A549 (cell line): ENCODE measurements at regions not wholly inside any gene's neighbourhood (a gene's known extent, or its start where the extent isn't known, plus 50 kb on each side); places are given as distances from the start of the nearest gene placed in this dataset.

Experiments used
- ATAC-seq, 2 experiments: fragments of 200-7000 bp in 1 of 2; fragments of >200 bp in 1 of 2; cut with Nextera tagmentation in 1 of 2; cut with Tn5 transposase in 1 of 2; 3 replicates each; pipeline versions ENCODE4 v1.8.0 to v1.9.1; 2018 to 2020; ENCODE audit warnings: mild to moderate bottlenecking in 1 of 2, moderate library complexity in 1 of 2
- CTCF ChIA-PET: fragments of 300-600 bp; sonication (Branson Sonifier 250); formaldehyde crosslinking; extraction: SDS; loops from one replicate; lab custom pipeline; 2021; ENCODE audit warnings: antibody characterized with exemption, inconsistent platforms; lab: Yijun Ruan, JAX
- POLR2A ChIA-PET: fragments of 350-600 bp; formaldehyde crosslinking; extraction: SDS; loops from one replicate; lab custom pipeline; 2021; ENCODE audit warnings: antibody characterized with exemption, inconsistent platforms; lab: Yijun Ruan, JAX
- DNase-seq, 2 experiments: peaks; one replicate each; pipeline versions ENCODE4 v3.0.0 to v3.0.0-alpha.2; 2011 to 2016; ENCODE audit warnings: low read depth in 1 of 2, low spot score in 1 of 2
- FAIRE-seq: peaks from 2 replicates; lab custom pipeline; 2011; peaks lifted over from hg19 to GRCh38; lab: Jason Lieb, UNC
- H3K27ac ChIP-seq, 2 experiments: fragments of >200 bp; sonication (Bioruptor Twin); formaldehyde crosslinking; 3 replicates each; pipeline ENCODE4 v1.5.1; 2016 to 2017
- H3K4me1 ChIP-seq: fragments of >200 bp; sonication (Bioruptor Twin); formaldehyde crosslinking; 3 replicates; pipeline ENCODE4 v1.6.1; 2016
- H3K4me2 ChIP-seq: fragments of >200 bp; sonication (Bioruptor Twin); formaldehyde crosslinking; 3 replicates; pipeline ENCODE4 v1.6.1; 2016
- H3K4me3 ChIP-seq: fragments of >200 bp; sonication (Bioruptor Twin); formaldehyde crosslinking; 3 replicates; pipeline ENCODE4 v1.5.1; 2016
- H3K9me3 ChIP-seq: fragments of >200 bp; sonication (Bioruptor Twin); formaldehyde crosslinking; 3 replicates; pipeline ENCODE4 v1.6.1; 2016
- BCL3 ChIP-seq: fragments of >200 bp; sonication (Bioruptor Twin); formaldehyde crosslinking; IDR thresholded peaks from 3 replicates; pipeline ENCODE4 v1.6.1; 2016
- CHD4 ChIP-seq: fragments of 200-600 bp; sonication (generic); IDR thresholded peaks from 2 replicates; pipeline ENCODE4 v1.6.1; 2016; ENCODE audit warnings: antibody characterized with exemption, mild to moderate bottlenecking, borderline replicate concordance
- ESRRA ChIP-seq: fragments of 150-350 bp; IDR thresholded peaks from 2 replicates; pipeline ENCODE4 v1.6.1; 2014; ENCODE audit warnings: mild to moderate bottlenecking, low read length, borderline replicate concordance
- FOSL2 ChIP-seq, 2 experiments: fragments of 450-650 bp in 1 of 2; fragments of >200 bp in 1 of 2; sonication (Bioruptor Twin) in 1 of 2; formaldehyde crosslinking; IDR thresholded peaks; 2 replicates each; pipeline versions ENCODE4 v1.5.0 to v1.6.1; 2016 to 2020; ENCODE audit warnings: mild to moderate bottlenecking in 1 of 2, moderate library complexity in 1 of 2
- HOXB13 ChIP-seq: fragments of 250-450 bp; sonication (Bioruptor Pico); IDR thresholded peaks from 2 replicates; pipeline ENCODE4 v1.5.0; 2020; ENCODE audit warnings: low read depth, mild to moderate bottlenecking, moderate library complexity
- MYC ChIP-seq: IDR thresholded peaks from 2 replicates; pipeline ENCODE4 v1.6.1; 2012; ENCODE audit warnings: mild to moderate bottlenecking, inconsistent platforms, low read length, improper control_type of control experiment, borderline replicate concordance
- NR3C1 ChIP-seq: fragments of >200 bp; sonication (Bioruptor Twin); formaldehyde crosslinking; IDR thresholded peaks from 3 replicates; pipeline ENCODE4 v1.6.1; 2017
- PHF8 ChIP-seq: fragments of 200-600 bp; sonication (generic); IDR thresholded peaks from 2 replicates; pipeline ENCODE4 v1.6.1; 2016; ENCODE audit warnings: low read depth, mild to moderate bottlenecking, antibody characterized with exemption, moderate library complexity, borderline replicate concordance
- RAD21 ChIP-seq, 2 experiments: fragments of >200 bp in 1 of 2; sonication (Bioruptor Twin) in 1 of 2; formaldehyde crosslinking in 1 of 2; IDR thresholded peaks in 1 of 2; conservative IDR thresholded peaks in 1 of 2; 2 replicates in 1 of 2; 3 replicates in 1 of 2; pipeline ENCODE4 v1.6.1; 2012 to 2018; ENCODE audit warnings: inconsistent platforms in 1 of 2
- RFX5 ChIP-seq: fragments of 450-650 bp; IDR thresholded peaks from 2 replicates; pipeline ENCODE4 v1.7.1; 2014; ENCODE audit warnings: antibody characterized with exemption, mild to moderate bottlenecking, moderate library complexity
- RNF2 ChIP-seq: fragments of 200-600 bp; sonication (generic); IDR thresholded peaks from 2 replicates; pipeline ENCODE4 v1.6.1; 2016; ENCODE audit warnings: low read depth, mild to moderate bottlenecking, antibody characterized with exemption, moderate library complexity, borderline replicate concordance
- ZFP36 ChIP-seq: fragments of 450-650 bp; IDR thresholded peaks from 2 replicates; pipeline ENCODE4 v1.6.1; 2014; ENCODE audit warnings: borderline replicate concordance; ENCODE audit not compliant: partially characterized antibody
- ZNF302 ChIP-seq: fragments of 250-450 bp; sonication (Bioruptor Pico); IDR thresholded peaks from 2 replicates; pipeline ENCODE4 v1.9.0; 2021; ENCODE audit warnings: inconsistent platforms, mild to moderate bottlenecking, moderate library complexity
- WGBS: methylation state at CpG from one replicate; pipeline ENCODE4 v1.1.6; 2017; ENCODE audit errors: missing lambda C conversion rate; 5-methylcytosine and 5-hydroxymethylcytosine counted together
- TF ChIP-seq, protein P1 (sequence below): fragments of 250-450 bp; sonication (Bioruptor Pico); IDR thresholded peaks from 2 replicates; pipeline ENCODE4 v1.5.0; 2020; ENCODE audit warnings: low read depth, mild to moderate bottlenecking, moderate library complexity
- TF ChIP-seq, protein P2 (sequence below): fragments of 450-650 bp; IDR thresholded peaks from 2 replicates; pipeline ENCODE4 v1.6.1; 2014; ENCODE audit warnings: antibody characterized with exemption
- TF ChIP-seq, protein P3 (sequence below): fragments of 200-600 bp; sonication (generic); IDR thresholded peaks from 2 replicates; pipeline ENCODE4 v1.6.1; 2016; ENCODE audit warnings: antibody characterized with exemption, mild to moderate bottlenecking, moderate library complexity

GRCh38 chr7:49112222-49112621 is 187.9 kb downstream of the CDC14C start:
- TF ChIP-seq PHF8 (no peak), RAD21 (conservative IDR thresholded peaks at IDR 0.05 in 1 of 2, IDR thresholded peaks at IDR 0.05 in 1 of 2) (no peak)
- TF ChIP-seq, protein P1, sequence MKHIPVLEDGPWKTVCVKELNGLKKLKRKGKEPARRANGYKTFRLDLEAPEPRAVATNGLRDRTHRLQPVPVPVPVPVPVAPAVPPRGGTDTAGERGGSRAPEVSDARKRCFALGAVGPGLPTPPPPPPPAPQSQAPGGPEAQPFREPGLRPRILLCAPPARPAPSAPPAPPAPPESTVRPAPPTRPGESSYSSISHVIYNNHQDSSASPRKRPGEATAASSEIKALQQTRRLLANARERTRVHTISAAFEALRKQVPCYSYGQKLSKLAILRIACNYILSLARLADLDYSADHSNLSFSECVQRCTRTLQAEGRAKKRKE (CRISPR knock-in tag), result no peak
- WGBS, result 4% methylated on average over 3 of the region's 3 CpGs
- H3K4me1 ChIP-seq, result no peaks in the 10 kb centered on the region
- H3K9me3 ChIP-seq, result no peaks in the 10 kb centered on the region
- FAIRE-seq (no peak), ATAC-seq (no peak), DNase-seq (no peak)
- H3K27ac ChIP-seq, result no peak overlapping the region
- H3K4me2 ChIP-seq, result no peak overlapping the region
- no peak overlapping the region for H3K4me3 ChIP-seq
- CTCF ChIA-PET, result no interaction called here
- POLR2A ChIA-PET, result no interaction called here

GRCh38 chr7:49112647-49113046 is 188.3 kb downstream of the CDC14C start:
- Histone ChIP-seq H3K4me2 (no peak overlapping the region), H3K4me1 (no peaks in the 10 kb centered on the region), H3K9me3 (no peaks in the 10 kb centered on the region), H3K27ac (no peak overlapping the region), H3K4me3 (no peak overlapping the region)
- no peak for DNase-seq
- ATAC-seq, result no peak
- ChIA-PET CTCF (no interaction called here), POLR2A (no interaction called here)
- no peak for FAIRE-seq
- TF ChIP-seq HOXB13 (CRISPR knock-in tag) (no peak), CHD4 (no peak), PHF8 (no peak), RFX5 (no peak), ESRRA (no peak), ZFP36 (no peak), RAD21 (conservative IDR thresholded peaks at IDR 0.05 in 1 of 2, IDR thresholded peaks at IDR 0.05 in 1 of 2) (no peak), MYC (no peak), FOSL2 (IDR thresholded peaks at IDR 0.05) (no peak), FOSL2 (CRISPR knock-in tag; IDR thresholded peaks at IDR 0.05) (no peak), NR3C1 (no peak), ZNF302 (CRISPR knock-in tag) (no peak), BCL3 (no peak), RNF2 (no peak)
- TF ChIP-seq, protein P2, sequence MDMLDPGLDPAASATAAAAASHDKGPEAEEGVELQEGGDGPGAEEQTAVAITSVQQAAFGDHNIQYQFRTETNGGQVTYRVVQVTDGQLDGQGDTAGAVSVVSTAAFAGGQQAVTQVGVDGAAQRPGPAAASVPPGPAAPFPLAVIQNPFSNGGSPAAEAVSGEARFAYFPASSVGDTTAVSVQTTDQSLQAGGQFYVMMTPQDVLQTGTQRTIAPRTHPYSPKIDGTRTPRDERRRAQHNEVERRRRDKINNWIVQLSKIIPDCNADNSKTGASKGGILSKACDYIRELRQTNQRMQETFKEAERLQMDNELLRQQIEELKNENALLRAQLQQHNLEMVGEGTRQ, result no peak
- TF ChIP-seq, protein P3, sequence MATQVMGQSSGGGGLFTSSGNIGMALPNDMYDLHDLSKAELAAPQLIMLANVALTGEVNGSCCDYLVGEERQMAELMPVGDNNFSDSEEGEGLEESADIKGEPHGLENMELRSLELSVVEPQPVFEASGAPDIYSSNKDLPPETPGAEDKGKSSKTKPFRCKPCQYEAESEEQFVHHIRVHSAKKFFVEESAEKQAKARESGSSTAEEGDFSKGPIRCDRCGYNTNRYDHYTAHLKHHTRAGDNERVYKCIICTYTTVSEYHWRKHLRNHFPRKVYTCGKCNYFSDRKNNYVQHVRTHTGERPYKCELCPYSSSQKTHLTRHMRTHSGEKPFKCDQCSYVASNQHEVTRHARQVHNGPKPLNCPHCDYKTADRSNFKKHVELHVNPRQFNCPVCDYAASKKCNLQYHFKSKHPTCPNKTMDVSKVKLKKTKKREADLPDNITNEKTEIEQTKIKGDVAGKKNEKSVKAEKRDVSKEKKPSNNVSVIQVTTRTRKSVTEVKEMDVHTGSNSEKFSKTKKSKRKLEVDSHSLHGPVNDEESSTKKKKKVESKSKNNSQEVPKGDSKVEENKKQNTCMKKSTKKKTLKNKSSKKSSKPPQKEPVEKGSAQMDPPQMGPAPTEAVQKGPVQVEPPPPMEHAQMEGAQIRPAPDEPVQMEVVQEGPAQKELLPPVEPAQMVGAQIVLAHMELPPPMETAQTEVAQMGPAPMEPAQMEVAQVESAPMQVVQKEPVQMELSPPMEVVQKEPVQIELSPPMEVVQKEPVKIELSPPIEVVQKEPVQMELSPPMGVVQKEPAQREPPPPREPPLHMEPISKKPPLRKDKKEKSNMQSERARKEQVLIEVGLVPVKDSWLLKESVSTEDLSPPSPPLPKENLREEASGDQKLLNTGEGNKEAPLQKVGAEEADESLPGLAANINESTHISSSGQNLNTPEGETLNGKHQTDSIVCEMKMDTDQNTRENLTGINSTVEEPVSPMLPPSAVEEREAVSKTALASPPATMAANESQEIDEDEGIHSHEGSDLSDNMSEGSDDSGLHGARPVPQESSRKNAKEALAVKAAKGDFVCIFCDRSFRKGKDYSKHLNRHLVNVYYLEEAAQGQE, result no peak
- TF ChIP-seq, all 56 proteins: peak for 0
- WGBS, result 26% methylated on average over 5 of the region's 5 CpGs
